NCI-H2196 treated with DMSO at 0.1 percent for 48 hours (cell line): ENCODE measurements at regions not wholly inside any gene's neighbourhood (a gene's known extent, or its start where the extent isn't known, plus 50 kb on each side); places are given as distances from the start of the nearest gene placed in this dataset.
A peak's percentile ranks its signal among the peaks of the same experiment; 100 is the strongest.

Source experiments
- DNase-seq: peaks from one replicate; lab custom pipeline; 2025; ENCODE audit not compliant: unreplicated experiment; lab: John Stamatoyannopoulos, UW

DNA sequence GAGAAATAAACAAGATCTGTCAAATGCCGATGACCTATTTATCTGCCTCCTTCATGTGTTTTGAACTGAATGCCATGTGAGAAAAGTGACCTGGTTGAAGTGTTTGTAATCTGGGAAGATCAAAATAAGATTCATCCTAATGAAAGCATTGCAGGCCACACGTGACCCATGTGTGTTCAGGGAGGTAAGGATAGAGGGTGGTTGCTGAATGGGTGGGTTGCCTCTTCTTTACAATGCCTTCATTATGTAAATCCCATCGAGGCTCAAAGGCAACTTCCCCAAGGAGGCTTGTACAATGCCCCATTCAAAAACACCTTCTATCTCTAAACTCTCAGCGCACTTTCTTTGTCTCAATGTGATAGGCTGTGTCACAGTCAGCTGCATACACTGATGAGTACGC is 273.1 kb downstream of the LRATD1 start:
- DNase-seq = no peak

GRCh38 chr2:14907014-14907612 is 274.6 kb downstream of the LRATD1 start:
- no peak for DNase-seq

DNA sequence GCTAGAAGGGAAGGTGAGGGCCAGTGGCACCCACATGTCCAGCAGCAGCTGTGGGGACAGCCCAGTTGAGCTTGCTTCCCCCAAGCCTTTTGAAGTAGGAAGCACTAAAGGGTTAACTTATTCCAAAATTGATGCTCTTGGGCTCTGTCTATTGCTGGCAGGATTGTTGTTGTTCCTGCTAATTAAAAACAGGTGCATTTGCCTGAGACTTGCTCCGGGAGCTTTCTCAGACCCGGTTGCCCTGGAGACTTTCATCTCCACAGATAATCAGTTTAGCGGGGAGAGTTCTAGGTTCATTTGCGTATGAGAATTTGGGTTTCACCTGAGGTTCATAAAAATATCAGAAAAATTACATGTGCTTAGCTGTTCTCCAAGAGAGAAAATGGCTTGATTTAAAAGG is 277.3 kb downstream of the LRATD1 start:
- no peak for DNase-seq

- no peak for DNase-seq
Measured at GRCh38 chr2:14910654-14911053, 278.1 kb downstream of the LRATD1 start.

DNA sequence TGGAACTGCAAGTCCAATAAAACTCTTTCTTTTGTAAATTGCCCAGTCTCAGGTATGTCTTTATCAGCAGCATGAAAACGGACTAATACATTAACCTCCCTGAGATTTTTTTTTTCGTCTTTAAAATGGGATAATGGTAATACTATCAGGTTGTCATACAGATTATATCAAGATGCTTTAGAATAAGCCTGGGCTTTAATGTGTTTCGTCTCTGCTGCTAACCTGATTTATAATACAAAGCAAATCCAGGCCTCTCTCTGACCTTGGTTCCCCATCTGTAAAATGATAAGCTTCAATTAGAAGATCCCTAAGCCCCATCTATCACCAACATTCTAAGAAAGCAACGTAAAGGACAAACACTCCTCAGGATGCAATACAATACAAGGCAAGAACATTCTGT is 283.5 kb downstream of the LRATD1 start:
- no peak for DNase-seq

GRCh38 chr2:14923820-14924580 is 291.5 kb downstream of the LRATD1 start:
- DNase-seq = no peak

DNA sequence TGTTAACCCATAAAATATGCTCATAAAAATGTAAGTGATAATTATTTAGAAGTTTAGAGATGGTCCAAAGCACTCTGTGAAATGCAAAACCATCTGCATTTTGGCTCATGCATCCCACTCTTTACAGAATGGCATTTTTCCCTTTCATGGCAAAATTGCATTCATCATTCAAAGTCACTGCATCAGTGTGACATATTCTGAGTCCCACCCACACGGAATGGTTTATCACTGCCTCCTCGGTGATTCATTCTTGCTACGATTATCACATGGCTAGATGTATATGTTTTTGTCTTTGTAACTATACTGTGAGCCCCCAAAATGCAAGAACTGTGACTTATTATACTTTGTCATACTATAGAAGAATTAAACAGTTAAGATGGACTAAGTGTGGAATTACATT is 293.0 kb downstream of the LRATD1 start:
- DNase-seq = no peak

GRCh38 chr2:14927021-14927564 is 294.6 kb downstream of the LRATD1 start:
- no peak for DNase-seq

GRCh38 chr2:14928056-14928455 is 295.5 kb downstream of the LRATD1 start:
- no peak for DNase-seq

GRCh38 chr2:14930441-14930840 is 297.9 kb downstream of the LRATD1 start:
- peak; percentile 90 for DNase-seq

- DNase-seq = no peak
Measured at GRCh38 chr2:14932285-14932684, 299.8 kb downstream of the LRATD1 start.

- no peak for DNase-seq
Measured at GRCh38 chr2:14933753-14934152, 301.2 kb downstream of the LRATD1 start.

- DNase-seq = no peak
Measured at GRCh38 chr2:14936426-14936825, 303.9 kb downstream of the LRATD1 start.

DNA sequence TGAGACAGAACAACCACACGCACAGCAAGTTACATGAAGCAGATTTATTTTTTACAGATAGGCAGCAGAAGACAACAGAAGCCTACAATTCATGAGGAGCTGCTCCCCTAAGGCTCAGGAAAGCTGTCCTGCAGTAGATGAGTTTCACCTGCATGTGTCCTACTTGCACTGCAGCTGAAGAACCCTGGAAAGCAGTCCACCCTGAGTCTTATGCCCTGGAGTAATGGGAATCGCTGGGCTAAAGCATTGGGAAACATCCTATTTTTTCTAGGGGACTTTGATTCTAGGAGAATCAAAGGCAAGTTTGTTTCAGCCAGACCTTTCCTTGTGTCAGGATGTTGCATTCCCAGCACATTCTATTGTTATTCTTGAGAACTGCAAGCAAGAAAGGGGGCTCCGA is 304.8 kb downstream of the LRATD1 start:
- no peak for DNase-seq

DNA sequence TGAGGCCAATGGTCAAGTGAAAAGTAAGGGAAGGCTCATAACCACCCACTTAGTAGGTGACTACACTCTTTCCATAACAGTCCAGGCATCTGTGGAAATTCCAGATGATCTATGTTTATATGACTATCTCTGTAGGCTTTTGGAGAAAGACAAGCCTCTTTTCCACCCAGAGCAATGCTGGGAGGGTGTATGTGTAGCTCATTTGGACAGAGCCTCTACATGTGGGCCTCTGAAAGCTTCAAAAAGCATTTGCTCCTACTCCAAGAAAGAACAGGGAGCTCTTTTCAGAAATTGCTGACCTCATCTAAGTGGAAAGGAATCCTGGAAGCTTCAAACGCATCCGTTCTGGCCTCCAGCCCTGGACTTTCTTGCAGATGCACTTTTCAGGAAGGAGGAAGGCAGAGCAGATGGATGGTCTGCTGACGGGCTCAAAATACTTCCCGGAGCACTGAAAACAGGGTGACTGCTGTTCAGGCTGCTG is 308.7 kb downstream of the LRATD1 start:
- DNase-seq = no peak

GRCh38 chr2:14942987-14943386 is 310.5 kb downstream of the LRATD1 start:
- DNase-seq = no peak

DNA sequence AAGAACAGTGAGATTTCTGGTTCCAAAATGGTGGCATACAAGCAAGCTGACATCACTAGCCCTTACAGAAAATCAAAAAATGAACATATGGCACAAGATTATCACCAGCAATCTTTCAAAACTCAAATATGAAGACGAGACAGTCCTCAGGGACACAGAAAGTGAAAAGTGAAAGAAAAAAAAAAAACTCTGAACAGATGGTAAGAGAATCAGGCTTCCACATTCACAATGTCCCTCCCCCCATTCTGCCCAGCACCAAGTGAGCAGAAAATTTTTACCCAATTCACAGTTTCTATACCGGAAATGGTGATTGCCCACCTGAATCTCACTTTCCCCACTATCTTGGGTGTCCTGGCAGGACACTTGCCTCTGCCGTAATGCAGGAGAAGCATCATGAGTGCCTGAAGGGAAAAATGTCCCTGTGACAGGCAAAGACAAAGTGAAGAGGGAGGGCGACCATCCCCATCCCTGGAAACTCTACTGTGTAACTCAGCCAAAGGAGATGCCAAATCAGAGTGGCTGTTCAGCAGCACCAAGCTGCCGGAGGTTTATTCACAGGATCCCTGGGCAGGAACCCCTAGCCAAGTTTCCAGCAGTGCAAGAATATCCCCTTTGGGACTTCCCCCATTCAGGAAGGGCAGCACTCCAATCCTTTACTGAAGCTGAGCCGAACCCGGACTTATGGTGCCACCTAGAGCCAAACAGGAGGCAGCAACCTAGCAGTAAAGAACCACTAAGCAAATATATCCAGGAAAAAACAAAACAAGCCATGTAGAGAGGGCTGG is 312.2 kb downstream of the LRATD1 start:
- peak; percentile 33 for DNase-seq

- no peak for DNase-seq
Measured at GRCh38 chr2:14951569-14952285, 319.2 kb downstream of the LRATD1 start.

DNA sequence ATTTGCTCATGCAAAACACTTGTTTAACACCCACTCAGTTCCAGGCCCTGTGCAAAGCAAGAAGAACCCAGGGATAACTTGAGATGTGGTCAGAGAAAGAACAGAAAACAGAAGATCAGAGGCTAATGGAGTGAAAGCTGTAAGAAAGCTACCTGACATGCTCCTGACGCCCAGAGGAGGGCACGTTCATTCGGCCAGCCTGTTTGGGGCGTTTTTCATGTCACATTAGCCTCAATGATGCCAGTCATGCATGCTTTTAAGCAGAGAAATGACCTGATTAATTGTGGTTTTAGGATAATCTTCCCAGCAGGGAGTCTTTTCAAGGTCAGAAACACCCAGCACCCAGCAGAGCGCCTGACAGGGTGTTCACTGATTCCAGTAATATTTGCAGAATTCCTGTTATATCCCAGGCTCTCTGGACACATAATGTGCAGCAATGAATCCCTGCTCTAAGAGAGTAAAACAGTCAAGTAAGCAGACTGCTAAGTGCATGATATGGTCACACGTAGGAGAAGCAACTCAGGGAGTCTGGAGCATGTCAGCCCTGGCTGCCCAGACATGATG is 320.0 kb downstream of the LRATD1 start:
- DNase-seq = no peak

- no peak for DNase-seq
Measured at GRCh38 chr2:14960686-14961324, 328.3 kb downstream of the LRATD1 start.
